ENCODE measurements at regions not wholly inside any gene's neighbourhood (a gene's known extent, or its start where the extent isn't known, plus 50 kb on each side); places are given as distances from the start of the nearest gene placed in this dataset.

DNA sequence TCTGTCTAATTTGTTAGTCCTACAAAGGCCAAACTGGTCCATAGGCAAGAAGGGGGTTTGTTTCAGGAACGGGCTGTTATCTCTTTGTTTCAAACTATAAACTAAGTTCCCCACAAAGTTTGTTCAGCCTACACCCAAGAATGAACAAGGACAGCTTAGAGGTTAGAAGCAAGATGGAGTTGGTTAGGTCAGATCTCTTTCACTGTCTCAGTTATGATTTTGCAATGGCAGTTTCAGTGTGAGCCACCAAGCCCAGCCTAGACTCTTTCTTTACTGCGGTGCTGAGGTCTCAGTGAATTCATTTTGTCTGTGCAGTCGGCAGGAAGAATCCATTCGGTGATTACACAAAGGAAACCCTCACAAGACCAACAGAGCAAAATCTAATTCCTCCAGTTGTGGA is 56.6 kb upstream of the ABCC4 start:
- H3K27ac Mint-ChIP-seq (ENCODE audit: unreplicated experiment), result no peak overlapping the region
- H3K27me3 Mint-ChIP-seq (ENCODE audit: unreplicated experiment), result no peaks in the 10 kb centered on the region
- H3K36me3 Mint-ChIP-seq (ENCODE audit: unreplicated experiment), result peaks cover 3% of the 10 kb centered on the region
- H3K4me1 Mint-ChIP-seq (ENCODE audit: low read depth, unreplicated experiment), result no peaks in the 10 kb centered on the region
- DNase-seq, result no peak
- H3K9me3 Mint-ChIP-seq (ENCODE audit: unreplicated experiment), result peaks cover 2% of the 10 kb centered on the region
- H3K4me3 Mint-ChIP-seq (ENCODE audit: unreplicated experiment), result no peak overlapping the region
- TF ChIP-seq, protein P1, sequence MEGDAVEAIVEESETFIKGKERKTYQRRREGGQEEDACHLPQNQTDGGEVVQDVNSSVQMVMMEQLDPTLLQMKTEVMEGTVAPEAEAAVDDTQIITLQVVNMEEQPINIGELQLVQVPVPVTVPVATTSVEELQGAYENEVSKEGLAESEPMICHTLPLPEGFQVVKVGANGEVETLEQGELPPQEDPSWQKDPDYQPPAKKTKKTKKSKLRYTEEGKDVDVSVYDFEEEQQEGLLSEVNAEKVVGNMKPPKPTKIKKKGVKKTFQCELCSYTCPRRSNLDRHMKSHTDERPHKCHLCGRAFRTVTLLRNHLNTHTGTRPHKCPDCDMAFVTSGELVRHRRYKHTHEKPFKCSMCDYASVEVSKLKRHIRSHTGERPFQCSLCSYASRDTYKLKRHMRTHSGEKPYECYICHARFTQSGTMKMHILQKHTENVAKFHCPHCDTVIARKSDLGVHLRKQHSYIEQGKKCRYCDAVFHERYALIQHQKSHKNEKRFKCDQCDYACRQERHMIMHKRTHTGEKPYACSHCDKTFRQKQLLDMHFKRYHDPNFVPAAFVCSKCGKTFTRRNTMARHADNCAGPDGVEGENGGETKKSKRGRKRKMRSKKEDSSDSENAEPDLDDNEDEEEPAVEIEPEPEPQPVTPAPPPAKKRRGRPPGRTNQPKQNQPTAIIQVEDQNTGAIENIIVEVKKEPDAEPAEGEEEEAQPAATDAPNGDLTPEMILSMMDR (IDR thresholded peaks at IDR 0.05; ENCODE audit: partially characterized antibody, unreplicated experiment), result no peak

DNA sequence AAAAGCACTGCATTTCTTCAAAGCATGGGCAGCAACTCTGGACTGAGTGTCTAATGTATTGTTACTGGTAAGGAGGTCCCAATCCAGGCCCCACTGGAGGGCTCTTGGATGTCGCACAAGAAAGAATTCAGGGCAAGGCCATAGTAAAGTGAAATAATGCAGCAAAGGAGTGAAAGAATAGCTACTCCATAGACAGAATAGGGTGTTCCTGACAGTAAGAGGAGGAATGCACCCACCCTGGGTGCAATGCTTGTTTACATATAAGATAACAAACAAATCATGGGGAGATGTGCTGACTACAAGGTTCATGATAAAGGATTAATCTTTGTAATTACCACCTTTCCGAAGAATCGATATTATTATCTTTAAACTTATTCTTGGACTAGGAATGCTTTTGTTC is 58.8 kb upstream of the ABCC4 start:
- no peak overlapping the region for H3K4me3 Mint-ChIP-seq (ENCODE audit: unreplicated experiment)
- no peaks in the 10 kb centered on the region for H3K27me3 Mint-ChIP-seq (ENCODE audit: unreplicated experiment)
- peaks cover 3% of the 10 kb centered on the region for H3K36me3 Mint-ChIP-seq (ENCODE audit: unreplicated experiment)
- TF ChIP-seq, protein P1 (IDR thresholded peaks at IDR 0.05; ENCODE audit: partially characterized antibody, unreplicated experiment), result no peak
- no peak overlapping the region for H3K27ac Mint-ChIP-seq (ENCODE audit: unreplicated experiment)
- H3K9me3 Mint-ChIP-seq (ENCODE audit: unreplicated experiment), result peaks cover 2% of the 10 kb centered on the region
- no peaks in the 10 kb centered on the region for H3K4me1 Mint-ChIP-seq (ENCODE audit: low read depth, unreplicated experiment)
- no peak for DNase-seq

DNA sequence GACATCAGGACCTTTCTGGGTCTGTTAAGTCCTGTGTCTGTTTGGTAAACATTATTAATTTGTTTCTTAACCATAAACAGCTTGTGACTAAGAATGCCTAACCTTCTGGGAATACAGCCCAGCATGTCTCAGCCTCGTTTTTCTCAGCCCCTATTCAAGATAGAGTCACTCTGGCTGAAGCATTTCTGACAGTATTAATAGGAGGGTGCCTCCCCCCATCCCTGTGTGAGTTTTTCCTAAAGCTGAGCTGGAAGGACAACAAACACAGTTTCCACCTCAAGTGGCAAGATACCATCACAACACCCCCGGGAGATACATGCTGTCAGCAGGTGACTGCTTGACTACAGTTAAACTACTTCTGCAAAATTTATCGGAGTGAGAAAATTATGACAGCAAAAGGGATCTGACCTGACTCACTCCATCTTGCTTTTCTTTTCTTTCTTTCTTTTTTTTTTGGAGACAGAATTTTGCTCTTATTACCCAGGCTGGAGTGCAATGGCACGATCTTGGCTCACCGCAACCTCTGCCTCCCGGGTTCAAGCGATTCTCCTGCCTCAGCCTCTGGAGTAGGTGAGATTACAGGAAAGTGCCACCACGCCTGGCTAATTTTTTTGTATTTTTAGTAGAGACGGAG is 59.3 kb upstream of the ABCC4 start:
- Mint-ChIP-seq H3K4me3 (ENCODE audit: unreplicated experiment) (no peak overlapping the region), H3K9me3 (ENCODE audit: unreplicated experiment) (peaks cover 2% of the 10 kb centered on the region), H3K27me3 (ENCODE audit: unreplicated experiment) (no peaks in the 10 kb centered on the region), H3K36me3 (ENCODE audit: unreplicated experiment) (peaks cover 3% of the 10 kb centered on the region), H3K27ac (ENCODE audit: unreplicated experiment) (no peak overlapping the region), H3K4me1 (ENCODE audit: low read depth, unreplicated experiment) (no peaks in the 10 kb centered on the region)
- TF ChIP-seq, protein P1 (IDR thresholded peaks at IDR 0.05; ENCODE audit: partially characterized antibody, unreplicated experiment), result no peak
- no peak for DNase-seq

DNA sequence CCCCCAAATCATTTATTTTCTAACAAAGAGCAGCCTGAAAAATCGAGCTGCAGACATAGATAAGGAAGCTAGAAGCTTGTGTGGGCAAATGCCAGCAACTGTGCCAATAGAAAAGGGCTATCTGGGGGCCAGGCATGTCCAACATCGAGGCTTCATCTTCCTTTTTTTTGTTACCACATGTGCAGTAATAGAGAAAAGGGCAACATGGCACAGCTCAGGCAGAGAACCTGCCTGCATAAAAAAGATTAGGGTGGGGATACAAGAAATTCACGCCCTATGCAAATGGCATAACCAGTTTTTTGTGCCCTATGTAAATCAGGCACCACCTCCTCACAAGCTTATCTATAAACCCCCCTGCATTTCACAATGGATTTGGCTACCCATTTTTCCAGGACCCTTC is 60.4 kb upstream of the ABCC4 start:
- TF ChIP-seq, protein P1 (IDR thresholded peaks at IDR 0.05; ENCODE audit: partially characterized antibody, unreplicated experiment), result no peak
- H3K27ac Mint-ChIP-seq (ENCODE audit: unreplicated experiment), result no peak overlapping the region
- peaks cover 3% of the 10 kb centered on the region for H3K36me3 Mint-ChIP-seq (ENCODE audit: unreplicated experiment)

DNA sequence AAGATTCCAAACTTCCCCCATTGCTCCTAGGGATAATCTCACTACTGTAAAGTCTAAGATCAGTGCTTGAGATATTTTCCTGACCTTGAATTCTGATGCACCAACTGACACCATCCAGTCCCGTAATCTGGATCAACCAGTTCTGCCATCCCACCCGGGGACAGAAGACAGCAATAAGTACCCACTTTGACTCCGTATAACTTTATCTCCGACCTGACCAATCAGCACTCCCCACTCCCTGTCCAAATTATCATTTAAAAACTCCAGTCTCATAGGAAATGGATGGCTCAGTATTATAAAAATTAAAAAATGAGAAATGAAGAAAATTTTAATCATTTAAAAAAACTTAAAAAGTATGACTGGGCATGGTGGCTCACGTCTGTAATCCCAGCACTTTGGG is 61.4 kb upstream of the ABCC4 start:
- no peak overlapping the region for H3K27ac Mint-ChIP-seq (ENCODE audit: unreplicated experiment)
- H3K36me3 Mint-ChIP-seq (ENCODE audit: unreplicated experiment), result peaks cover 3% of the 10 kb centered on the region
- no peaks in the 10 kb centered on the region for H3K4me1 Mint-ChIP-seq (ENCODE audit: low read depth, unreplicated experiment)
- DNase-seq, result no peak
- H3K27me3 Mint-ChIP-seq (ENCODE audit: unreplicated experiment), result no peaks in the 10 kb centered on the region
- peaks cover 2% of the 10 kb centered on the region for H3K9me3 Mint-ChIP-seq (ENCODE audit: unreplicated experiment)
- TF ChIP-seq, protein P1 (IDR thresholded peaks at IDR 0.05; ENCODE audit: partially characterized antibody, unreplicated experiment), result no peak
- no peak overlapping the region for H3K4me3 Mint-ChIP-seq (ENCODE audit: unreplicated experiment)

More for the DNA sequence above, 60.4 kb upstream of the ABCC4 start:
- Mint-ChIP-seq H3K4me3 (ENCODE audit: unreplicated experiment) (no peak overlapping the region), H3K9me3 (ENCODE audit: unreplicated experiment) (peaks cover 2% of the 10 kb centered on the region), H3K4me1 (ENCODE audit: low read depth, unreplicated experiment) (no peaks in the 10 kb centered on the region), H3K27me3 (ENCODE audit: unreplicated experiment) (no peaks in the 10 kb centered on the region)
- DNase-seq, result no peak

Data from glutamatergic neuron (in vitro differentiated cells).